Testis (tissue), 2 donors: ENCODE measurements at regions not wholly inside any gene's neighbourhood (a gene's known extent, or its start where the extent isn't known, plus 50 kb on each side); places are given as distances from the start of the nearest gene placed in this dataset.

Experiments
- POLR2A ChIP-seq: fragments of 450-650 bp; IDR thresholded peaks from one replicate; pipeline ENCODE4 v1.6.1; 2017; ENCODE audit warnings: antibody characterized with exemption, mild to moderate bottlenecking, moderate library complexity
- TF ChIP-seq, protein P1 (sequence below), 3 experiments: fragments of 450-650 bp in 2 of 3; fragments of 200-600 bp in 1 of 3; sonication (generic) in 1 of 3; IDR thresholded peaks; one replicate each; pipeline ENCODE4 v1.5.1; 2016 to 2019; ENCODE audit warnings: antibody characterized with exemption in 3 of 3, mild to moderate bottlenecking in 2 of 3, moderate library complexity in 1 of 3

DNA sequence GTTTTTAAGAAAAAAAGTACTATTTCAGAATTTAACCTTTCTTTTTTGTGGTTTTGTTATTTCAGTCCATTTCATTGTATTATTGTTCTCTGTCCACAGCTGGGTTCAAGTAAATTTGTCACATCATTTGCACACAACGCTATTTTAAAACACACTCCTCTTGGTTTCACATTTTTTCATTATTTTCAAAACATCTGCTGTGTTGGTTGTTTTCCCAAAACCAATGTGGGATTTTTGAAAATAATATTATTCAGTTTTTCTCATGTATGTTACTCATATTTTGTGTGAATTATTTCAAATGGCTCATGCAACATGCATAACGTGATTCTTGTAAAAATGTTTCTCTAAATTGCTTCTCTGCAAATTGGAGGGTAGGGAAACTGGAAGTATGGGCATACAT is 589.2 kb downstream of the METTL4 start:
- TF ChIP-seq POLR2A = no peak
- TF ChIP-seq, protein P1, sequence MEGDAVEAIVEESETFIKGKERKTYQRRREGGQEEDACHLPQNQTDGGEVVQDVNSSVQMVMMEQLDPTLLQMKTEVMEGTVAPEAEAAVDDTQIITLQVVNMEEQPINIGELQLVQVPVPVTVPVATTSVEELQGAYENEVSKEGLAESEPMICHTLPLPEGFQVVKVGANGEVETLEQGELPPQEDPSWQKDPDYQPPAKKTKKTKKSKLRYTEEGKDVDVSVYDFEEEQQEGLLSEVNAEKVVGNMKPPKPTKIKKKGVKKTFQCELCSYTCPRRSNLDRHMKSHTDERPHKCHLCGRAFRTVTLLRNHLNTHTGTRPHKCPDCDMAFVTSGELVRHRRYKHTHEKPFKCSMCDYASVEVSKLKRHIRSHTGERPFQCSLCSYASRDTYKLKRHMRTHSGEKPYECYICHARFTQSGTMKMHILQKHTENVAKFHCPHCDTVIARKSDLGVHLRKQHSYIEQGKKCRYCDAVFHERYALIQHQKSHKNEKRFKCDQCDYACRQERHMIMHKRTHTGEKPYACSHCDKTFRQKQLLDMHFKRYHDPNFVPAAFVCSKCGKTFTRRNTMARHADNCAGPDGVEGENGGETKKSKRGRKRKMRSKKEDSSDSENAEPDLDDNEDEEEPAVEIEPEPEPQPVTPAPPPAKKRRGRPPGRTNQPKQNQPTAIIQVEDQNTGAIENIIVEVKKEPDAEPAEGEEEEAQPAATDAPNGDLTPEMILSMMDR (IDR thresholded peaks at IDR 0.05) = no peak
